Colonic mucosa (tissue), 4 donors: ENCODE measurements at regions not wholly inside any gene's neighbourhood (a gene's known extent, or its start where the extent isn't known, plus 50 kb on each side); places are given as distances from the start of the nearest gene placed in this dataset.
"Not testable (repeated sequence)": the region's sequence is repeated elsewhere in the genome, so short reads cannot be mapped to it uniquely, and the experiment has no call there.

Source experiments
- DNase-seq: peaks from one replicate; pipeline ENCODE4 v3.0.0-alpha.2; 2020
- H3K27ac ChIP-seq: fragments of 200-600 bp; one replicate; pipeline ENCODE4 v1.8.0; 2021
- H3K27me3 ChIP-seq: fragments of 200-600 bp; one replicate; pipeline ENCODE4 v1.8.0; 2021
- H3K36me3 ChIP-seq: fragments of 200-600 bp; one replicate; pipeline ENCODE4 v1.8.0; 2021
- H3K4me1 ChIP-seq: fragments of 200-600 bp; one replicate; pipeline ENCODE4 v1.8.0; 2021; ENCODE audit warnings: mild to moderate bottlenecking
- H3K4me3 ChIP-seq: fragments of 200-600 bp; one replicate; pipeline ENCODE4 v1.8.0; 2021
- H3K9ac ChIP-seq, 2 donors: one replicate each; pipeline ENCODE4 v1.7.0; 2013; ENCODE audit warnings: control low read depth in 2 of 2, low read depth in 2 of 2, low read length in 2 of 2
- H3K9me3 ChIP-seq: fragments of 200-600 bp; one replicate; pipeline ENCODE4 v1.8.0; 2021
- intact Hi-C: fragments of 100-400 bp; cut with DNase I; formaldehyde crosslinking; loops from one replicate; pipeline ENCODE4 v1.14.1; 2022
- TF ChIP-seq, protein P1 (sequence below): fragments of 200-600 bp; IDR thresholded peaks from one replicate; pipeline ENCODE4 v1.8.0; 2022; ENCODE audit warnings: antibody characterized with exemption, mild to moderate bottlenecking
- donor health status: healthy.
- donor health status: DM: no; HTN: no; CAD: no.
- donor health status: DM: no; HTN: no; CAD: no.

DNA sequence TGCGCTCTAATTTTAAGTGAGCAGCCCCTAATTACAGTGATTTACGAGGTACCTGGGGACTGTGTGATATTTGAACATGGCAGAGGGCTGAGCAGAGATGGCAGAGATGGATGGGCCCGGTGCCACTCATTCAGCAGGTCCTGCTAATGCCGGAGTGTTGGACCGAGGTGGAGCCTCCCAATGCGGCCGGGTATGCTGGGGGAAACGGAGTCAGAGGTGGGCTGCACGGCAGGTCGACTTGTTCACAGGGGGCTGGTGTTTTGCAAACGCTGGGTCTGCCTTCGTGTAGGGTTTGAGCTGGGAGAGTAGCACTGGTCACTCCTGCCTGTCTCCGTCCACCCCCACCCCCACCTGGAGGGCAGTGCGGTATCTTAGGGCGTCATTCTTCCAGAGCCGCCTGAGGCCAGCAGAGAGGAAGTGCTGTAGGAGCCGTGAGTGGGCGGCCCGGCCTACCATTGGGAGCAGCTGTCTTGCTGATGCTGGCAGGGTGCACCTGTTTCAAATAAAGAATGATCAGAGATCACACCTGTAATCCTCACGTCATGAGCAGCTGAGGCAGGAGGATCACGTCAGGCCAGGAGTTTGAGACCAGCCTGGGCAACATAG lies 122.6 kb downstream of the IGLL1 start:
- H3K9ac ChIP-seq, result no peak overlapping the region
- TF ChIP-seq, protein P1, sequence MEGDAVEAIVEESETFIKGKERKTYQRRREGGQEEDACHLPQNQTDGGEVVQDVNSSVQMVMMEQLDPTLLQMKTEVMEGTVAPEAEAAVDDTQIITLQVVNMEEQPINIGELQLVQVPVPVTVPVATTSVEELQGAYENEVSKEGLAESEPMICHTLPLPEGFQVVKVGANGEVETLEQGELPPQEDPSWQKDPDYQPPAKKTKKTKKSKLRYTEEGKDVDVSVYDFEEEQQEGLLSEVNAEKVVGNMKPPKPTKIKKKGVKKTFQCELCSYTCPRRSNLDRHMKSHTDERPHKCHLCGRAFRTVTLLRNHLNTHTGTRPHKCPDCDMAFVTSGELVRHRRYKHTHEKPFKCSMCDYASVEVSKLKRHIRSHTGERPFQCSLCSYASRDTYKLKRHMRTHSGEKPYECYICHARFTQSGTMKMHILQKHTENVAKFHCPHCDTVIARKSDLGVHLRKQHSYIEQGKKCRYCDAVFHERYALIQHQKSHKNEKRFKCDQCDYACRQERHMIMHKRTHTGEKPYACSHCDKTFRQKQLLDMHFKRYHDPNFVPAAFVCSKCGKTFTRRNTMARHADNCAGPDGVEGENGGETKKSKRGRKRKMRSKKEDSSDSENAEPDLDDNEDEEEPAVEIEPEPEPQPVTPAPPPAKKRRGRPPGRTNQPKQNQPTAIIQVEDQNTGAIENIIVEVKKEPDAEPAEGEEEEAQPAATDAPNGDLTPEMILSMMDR, result no peak
- no peak overlapping the region for H3K27ac ChIP-seq
- no peak for DNase-seq
- no peaks in the 10 kb centered on the region for H3K27me3 ChIP-seq
- no peak overlapping the region for H3K4me3 ChIP-seq
- no peaks in the 10 kb centered on the region for H3K9me3 ChIP-seq
- intact Hi-C loops, result no loop called here
- no peaks in the 10 kb centered on the region for H3K4me1 ChIP-seq
- H3K36me3 ChIP-seq, result no peaks in the 10 kb centered on the region

DNA sequence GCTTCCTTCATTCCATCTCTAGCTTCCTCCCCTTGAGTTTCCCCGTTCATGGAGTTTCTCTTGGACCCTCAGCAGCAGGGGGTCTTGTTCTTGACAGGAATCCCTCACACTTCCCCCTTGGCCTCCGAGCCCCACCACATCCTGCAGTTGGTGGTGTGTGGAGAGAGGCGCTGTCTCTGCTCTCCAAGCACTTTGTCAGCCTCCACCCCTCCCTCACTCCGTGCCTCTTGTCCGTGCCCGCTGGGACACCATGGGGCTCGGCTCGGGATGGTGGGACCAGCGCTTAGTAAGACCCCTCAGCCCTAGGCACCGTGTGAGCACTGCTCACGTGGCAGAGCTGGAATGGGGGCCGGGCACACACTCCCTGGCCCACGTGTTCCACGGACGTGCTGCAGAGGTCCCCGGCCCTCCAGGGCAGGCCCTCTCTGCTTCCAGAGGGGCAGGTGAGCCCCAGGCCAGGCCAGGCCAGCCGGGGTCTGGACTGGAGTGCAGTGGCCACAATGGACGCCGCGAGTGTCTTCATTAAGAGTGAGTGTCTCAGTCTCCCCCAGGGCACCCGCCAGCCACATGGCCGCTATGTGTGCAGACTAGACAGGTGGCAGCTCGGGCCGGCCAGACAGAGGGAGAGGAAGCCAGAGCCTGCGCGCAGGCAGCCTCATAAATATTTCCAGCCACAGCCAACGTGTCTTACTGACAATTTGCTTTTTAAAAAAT lies 123.3 kb downstream of the IGLL1 start:
- H3K36me3 ChIP-seq, H3K27ac ChIP-seq, DNase-seq, H3K27me3 ChIP-seq, H3K4me3 ChIP-seq, H3K4me1 ChIP-seq, H3K9me3 ChIP-seq, intact Hi-C loops, H3K9ac ChIP-seq: not testable (repeated sequence)

DNA sequence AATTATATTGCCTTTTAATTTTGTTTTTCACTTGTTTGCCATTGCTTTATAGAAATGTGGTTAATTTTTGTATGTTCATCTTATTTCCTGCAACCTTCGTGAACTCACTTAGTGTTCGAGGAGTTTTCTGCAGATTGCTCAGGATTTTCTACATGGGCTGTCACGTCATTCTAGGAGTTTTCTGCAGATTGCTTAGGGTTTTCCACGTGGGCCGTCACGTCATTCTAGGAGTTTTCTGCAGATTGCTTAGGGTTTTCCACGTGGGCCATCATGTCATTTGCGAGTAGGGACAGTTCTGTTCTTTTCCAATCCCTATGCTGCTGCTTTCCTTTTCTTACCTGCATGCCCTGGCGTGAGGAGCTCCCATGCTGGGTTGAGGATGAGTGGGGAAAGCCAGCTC lies 125.7 kb downstream of the IGLL1 start:
- H3K9ac ChIP-seq, H3K9me3 ChIP-seq, H3K27me3 ChIP-seq, H3K36me3 ChIP-seq, H3K27ac ChIP-seq, H3K4me3 ChIP-seq, DNase-seq, intact Hi-C loops, H3K4me1 ChIP-seq: not testable (repeated sequence)

DNA sequence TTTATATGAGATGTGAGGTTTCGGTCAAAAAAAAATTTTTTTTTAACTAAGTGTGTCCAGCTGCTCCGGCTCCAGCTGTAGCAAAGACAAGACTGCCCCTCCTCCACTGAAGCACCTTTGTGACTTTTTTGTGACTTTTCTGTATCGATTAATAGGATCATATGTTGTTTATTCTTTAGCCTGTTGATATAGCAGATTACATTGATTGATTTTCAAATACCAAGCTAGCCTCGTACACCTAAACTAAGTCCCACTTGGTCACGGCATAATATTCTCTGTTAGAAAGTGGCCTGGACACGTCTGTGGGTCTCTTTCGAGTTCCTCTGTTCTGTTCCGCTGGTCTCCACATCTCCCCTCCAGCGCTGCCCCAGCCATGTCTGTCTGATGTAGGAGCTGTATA lies 126.8 kb downstream of the IGLL1 start:
- intact Hi-C loops, result no loop called here
- Histone ChIP-seq H3K27ac (no peak overlapping the region), H3K9me3 (no peaks in the 10 kb centered on the region), H3K4me3 (no peak overlapping the region), H3K36me3 (no peaks in the 10 kb centered on the region), H3K4me1 (no peaks in the 10 kb centered on the region), H3K9ac (no peak overlapping the region), H3K27me3 (no peaks in the 10 kb centered on the region)
- no peak for DNase-seq
- TF ChIP-seq, protein P1, result no peak

DNA sequence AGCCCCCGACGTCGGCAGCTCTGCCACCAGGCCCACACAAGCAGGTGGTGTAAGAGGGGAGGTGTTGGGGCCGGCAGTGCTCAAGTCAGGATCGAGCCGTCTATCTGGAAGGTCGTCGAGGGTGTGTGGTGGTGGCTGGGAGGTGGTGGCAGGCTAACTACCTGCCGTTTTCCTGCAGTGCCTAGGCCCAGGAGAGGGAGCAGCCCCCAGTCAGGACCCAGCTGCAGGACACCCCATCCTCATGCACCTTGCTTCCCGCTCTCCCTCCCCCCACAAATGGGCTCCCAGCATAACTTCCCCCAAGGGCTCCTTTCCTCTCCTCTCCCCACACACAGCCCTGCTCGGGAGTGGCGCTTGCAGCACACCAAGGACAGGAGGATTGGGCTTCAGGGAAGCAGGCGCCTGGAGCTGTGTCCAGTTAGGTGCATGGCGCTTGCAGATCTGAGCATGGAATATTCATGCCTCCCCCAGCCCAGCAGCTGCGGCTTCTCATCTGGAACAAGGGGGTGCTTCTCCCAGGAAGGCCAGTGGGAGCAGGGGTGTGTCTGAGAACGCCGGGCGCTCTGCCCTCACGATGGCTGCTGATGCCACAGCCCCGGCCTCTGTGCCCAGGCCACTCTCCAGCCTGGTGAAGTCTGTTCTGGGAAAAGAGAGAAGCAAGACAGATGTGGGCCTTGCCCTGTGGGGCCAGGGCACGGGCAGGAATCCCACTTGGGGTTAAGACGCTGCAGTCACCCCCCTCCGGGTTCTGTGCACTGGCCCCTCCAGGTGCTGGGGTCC lies 127.7 kb downstream of the IGLL1 start:
- TF ChIP-seq, protein P1, result no peak
- H3K9ac ChIP-seq, result no peak overlapping the region
- no peaks in the 10 kb centered on the region for H3K9me3 ChIP-seq
- no peak overlapping the region for H3K4me3 ChIP-seq
- H3K27me3 ChIP-seq, result no peaks in the 10 kb centered on the region
- no peak for DNase-seq
- no peaks in the 10 kb centered on the region for H3K36me3 ChIP-seq
- H3K27ac ChIP-seq, result no peak overlapping the region
- intact Hi-C loops, result no loop called here
- no peaks in the 10 kb centered on the region for H3K4me1 ChIP-seq

DNA sequence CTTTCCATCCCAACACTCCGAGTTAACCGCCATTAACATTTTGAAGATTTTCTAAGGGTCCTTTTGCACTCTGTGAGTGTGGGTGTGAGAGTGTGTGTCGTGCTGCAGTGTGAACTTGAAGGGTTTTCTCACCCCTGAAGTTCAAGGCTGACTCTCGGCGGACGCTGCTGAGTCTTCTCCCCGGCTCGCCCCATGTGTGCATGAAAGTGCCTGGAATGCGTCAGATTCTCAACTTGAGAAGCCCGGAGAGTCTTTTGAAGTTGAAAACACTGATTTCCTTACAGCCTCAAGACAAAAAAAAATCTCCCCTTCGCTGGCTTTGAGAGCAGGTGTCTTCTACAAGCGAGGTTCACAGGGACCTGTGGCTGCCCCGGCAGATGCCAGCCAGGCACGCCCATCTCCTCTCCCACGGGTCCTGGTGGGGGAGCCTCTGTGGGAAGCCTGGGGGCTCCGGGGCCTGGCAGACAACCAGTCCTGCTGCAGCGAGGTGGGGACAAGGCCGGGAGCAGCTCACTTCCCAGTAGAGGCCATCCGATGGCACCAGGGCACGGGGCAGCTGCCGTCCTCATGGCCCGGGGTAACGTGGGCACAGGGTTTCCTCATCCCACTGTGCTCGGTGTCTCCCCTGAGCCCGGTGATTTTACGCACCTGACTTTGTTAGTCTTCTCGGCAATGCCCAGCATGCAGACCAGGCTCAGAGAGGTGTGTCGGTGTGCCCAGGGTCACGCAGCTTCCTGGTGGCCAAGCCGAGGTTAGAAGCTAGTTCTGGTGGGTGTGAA lies 128.4 kb downstream of the IGLL1 start:
- H3K4me1 ChIP-seq, H3K27me3 ChIP-seq, H3K27ac ChIP-seq, H3K9me3 ChIP-seq, intact Hi-C loops, H3K36me3 ChIP-seq, H3K9ac ChIP-seq, DNase-seq, H3K4me3 ChIP-seq: not testable (repeated sequence)

DNA sequence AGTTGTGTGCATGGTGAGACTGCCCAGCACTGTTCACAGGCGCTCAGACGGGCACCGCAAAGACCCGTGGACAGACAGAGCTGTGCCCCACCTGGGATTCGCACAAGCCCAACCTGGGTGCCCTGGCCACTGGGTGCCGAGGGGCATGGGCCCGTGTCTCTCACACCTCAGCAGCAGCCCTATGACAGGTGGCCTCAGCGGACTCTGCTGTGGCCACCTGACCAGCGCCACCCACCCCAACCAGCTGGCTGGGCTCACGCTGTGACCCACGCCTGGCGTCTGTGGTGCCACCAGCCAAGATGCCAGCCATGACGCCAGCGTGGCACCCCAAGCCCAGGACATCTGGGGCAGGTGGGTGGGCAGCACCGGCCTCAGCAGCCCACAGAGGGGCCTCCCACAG lies 129.3 kb downstream of the IGLL1 start:
- H3K36me3 ChIP-seq, H3K4me3 ChIP-seq, intact Hi-C loops, H3K27ac ChIP-seq, H3K9me3 ChIP-seq, H3K27me3 ChIP-seq, H3K9ac ChIP-seq, DNase-seq, H3K4me1 ChIP-seq: not testable (repeated sequence)
